ENCODE measurements at regions not wholly inside any gene's neighbourhood (a gene's known extent, or its start where the extent isn't known, plus 50 kb on each side); places are given as distances from the start of the nearest gene placed in this dataset.
"Not testable (repeated sequence)": the region's sequence is repeated elsewhere in the genome, so short reads cannot be mapped to it uniquely, and the experiment has no call there.

DNA sequence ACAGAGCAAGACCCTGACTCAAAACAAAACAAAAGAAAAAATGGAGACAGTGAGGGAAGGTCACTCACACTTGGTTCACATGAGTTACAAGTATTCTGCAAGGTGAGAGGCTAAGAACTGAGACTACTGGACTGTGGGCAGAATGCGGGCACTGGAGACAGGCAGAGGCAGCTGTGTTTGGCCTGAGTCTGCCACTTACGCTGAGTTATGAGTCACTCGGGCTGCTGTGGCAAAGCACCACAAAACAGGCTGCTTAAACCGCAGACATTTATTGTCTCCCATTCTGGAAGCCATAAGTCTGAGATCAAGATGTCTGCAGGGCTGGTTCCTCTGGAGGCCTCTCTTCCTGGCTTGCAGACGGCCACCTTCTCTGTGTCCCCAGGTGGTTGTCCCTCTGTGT lies 122.8 kb downstream of the SHANK2 start:
- FAIRE-seq (peak; percentile 91), DNase-seq (ENCODE audit: low spot score) (peak; percentile 86)

DNA sequence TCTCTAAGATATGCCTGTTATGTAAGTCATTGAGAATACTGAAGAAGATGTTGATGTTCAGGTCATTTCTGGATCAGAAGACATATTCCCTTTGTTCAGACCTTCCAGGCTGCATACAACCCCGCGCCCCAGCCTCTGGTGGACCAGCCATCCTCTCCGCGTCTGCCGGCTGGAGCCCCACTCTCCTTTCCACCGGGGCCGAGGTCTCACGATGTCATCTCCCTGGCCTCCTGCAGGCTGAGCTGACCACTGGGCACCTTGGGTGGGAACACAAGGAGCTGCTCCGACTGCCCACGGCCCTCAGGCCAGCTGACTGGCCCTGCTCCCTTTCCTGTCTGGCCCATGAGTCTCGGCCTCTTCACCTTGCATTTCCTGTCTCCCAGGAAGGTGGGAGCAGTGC lies 124.6 kb downstream of the SHANK2 start:
- peak; percentile 74 for FAIRE-seq

DNA sequence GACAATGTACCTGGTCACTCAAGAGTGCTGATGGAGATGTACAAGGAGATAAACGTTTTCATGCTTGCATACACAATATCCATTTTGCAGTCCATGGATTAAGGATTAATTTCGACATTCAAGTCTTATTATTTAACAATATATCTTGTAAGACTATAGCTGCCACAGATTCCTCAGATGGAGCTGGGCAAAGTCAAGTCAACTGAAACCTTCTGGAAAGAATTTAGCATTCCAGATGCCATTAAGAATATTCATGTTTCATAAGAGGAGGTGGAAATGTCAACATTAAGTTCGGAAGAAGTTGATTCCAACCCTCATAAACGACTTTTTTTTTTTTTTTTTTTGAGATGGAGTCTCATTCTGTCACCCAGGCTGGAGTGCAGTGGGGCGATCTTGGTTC lies 126.0 kb downstream of the SHANK2 start:
- FAIRE-seq; DNase-seq (ENCODE audit: low spot score): not testable (repeated sequence)

More for the DNA sequence above, 124.6 kb downstream of the SHANK2 start:
- no peak for DNase-seq (ENCODE audit: low spot score)

DNA sequence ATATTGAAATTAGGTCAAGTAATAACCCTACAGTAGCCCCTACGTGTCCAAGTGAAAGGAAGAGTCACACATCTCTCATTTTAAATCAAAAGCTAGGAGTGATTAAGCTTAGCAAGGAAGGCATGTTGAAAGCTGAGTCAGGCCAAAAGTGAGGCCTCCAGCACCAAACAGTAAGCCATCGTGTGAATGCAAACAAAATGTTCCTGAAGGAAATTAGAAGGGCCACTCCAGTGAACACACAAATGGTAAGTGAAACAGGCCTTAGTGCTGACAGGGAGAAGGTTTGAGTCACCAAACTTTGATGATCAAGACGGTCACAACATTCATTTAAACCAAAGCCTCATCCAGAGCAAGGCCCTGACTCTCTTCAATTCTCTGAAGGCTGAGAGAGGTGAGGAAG lies 127.2 kb downstream of the SHANK2 start:
- DNase-seq (ENCODE audit: low spot score) (no peak), FAIRE-seq (no peak)

DNA sequence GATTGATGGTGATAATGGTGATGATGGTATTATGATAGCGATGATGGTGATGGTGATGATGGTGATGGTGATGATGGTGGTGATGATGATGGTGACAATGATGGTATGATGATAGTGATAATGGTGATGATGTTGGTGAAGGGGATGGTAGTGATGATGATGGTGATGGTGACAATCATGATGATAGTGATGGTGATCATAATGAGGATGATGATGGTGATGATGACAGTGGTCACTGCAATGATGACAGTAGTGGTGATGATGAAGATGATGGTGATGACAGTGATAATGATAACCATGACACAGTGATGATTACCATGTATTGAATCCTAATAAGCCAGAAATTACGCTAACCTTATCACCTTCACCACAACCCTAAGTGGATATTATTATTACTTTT lies 128.2 kb downstream of the SHANK2 start:
- peak; percentile 99 for FAIRE-seq
- DNase-seq (ENCODE audit: low spot score), result no peak

DNA sequence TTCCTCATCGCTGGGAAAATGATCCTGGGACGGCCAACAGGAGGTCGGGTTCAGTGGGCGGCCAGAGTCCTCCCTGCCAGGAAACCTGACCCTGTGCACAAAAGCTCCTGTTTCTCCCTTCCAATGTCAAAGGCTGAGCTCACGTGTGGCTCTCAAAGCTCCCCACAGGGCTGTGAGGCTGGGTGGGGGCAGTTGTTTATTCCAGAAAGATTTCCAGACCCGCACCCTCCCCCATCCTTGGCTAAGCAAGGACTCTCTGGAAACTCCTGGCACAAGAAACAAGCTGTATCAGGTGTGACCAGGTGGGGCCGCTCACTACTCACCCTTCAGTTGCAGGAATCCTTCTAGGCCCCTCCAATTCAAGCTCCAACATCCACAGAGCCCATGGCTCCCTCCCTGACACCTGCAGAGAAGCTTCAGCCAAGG lies 131.9 kb downstream of the SHANK2 start:
- no peak for DNase-seq (ENCODE audit: low spot score)
- FAIRE-seq, result no peak

DNA sequence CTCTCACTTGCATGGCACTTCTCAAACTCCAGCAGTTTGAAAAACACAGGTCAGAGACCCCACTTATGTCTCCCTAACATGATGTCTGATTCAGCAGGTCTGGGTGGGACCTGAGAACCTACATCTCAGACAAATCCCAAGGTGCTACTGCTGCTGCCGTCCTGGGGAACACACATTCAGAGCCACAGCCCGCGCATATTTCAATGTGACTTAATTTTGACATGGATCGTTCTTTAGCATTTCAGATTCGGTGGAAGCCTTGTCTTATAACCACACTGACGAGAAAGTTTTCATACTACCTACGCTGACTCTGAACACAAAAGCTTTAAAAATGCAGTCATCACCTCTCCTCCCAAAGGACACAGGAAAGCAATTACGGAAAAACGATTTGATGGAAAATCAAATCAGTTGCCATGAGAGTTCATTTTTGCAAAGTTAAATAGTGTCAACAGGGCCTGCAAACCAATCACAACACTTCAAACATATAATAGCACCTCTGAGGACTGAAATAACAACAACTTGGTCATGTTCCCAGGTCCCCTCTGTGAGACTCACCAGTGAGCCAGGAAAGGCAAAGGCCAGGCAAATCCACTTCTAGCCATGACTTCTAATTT lies 132.6 kb downstream of the SHANK2 start:
- DNase-seq (ENCODE audit: low spot score) (no peak), FAIRE-seq (no peak)

DNA sequence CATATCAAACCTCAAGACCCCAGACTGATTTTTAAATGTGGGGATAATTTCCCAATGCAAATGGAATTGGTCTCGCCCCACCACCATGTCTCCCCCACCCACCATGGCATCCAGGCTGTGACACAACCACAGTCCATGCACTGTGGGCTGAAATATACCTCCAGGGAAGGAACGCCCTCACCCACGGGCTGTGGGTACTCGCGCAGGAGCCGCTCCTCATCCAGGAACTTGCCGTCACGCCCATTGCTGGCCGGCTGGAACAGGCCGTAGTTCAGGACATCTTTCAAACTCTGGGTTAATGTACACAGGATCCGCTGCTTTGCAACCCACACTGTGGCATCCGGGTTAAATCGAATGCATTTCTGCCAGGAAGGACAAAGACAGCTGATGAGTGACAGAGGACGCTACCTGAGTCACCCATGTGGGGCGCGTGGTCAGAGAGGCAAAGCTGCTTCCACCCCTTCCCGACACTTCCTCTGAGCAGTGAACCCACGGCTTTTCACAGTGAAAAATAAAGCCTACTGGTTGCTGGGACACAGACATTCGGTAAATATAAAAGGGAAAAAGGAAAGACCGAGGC lies 133.6 kb downstream of the SHANK2 start:
- DNase-seq (ENCODE audit: low spot score) (no peak), FAIRE-seq (no peak)

DNA sequence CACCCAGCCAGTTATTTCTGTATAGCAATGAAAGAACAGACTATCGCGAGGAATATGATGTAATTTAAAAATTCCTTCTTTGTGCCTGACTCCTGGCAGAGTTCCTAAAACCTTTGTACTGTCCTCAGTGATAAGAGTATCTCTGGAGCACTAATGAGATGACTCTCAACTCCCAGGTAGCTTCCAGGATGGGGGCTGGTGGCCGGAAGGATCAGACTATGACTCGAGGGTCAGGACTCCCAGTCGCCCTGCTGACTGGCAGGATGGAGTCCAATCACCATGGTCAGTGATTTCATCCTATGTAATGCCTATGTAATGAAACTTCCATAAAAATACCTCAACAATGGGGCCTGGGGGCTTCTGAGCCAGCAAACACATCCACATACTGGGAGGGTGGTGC lies 135.1 kb downstream of the SHANK2 start:
- DNase-seq (ENCODE audit: low spot score) (no peak), FAIRE-seq (no peak)

DNA sequence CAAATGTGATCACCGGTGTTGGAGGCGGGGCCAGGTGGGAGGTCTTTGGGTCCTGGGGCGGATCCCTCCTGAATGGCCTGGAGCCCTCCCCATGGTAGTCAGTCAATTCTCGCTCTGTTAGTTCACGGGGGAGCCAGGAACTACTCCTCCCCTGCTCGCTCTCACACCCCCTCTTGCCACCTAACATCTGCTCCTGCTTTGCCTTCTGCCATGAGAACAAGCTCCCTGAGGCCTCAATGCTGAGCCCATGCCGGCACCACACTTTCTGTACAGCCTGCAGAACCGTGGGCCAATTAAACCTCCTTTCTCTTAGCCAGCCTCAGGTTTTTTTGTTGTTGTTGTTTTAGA lies 135.7 kb downstream of the SHANK2 start:
- FAIRE-seq, result no peak

DNA sequence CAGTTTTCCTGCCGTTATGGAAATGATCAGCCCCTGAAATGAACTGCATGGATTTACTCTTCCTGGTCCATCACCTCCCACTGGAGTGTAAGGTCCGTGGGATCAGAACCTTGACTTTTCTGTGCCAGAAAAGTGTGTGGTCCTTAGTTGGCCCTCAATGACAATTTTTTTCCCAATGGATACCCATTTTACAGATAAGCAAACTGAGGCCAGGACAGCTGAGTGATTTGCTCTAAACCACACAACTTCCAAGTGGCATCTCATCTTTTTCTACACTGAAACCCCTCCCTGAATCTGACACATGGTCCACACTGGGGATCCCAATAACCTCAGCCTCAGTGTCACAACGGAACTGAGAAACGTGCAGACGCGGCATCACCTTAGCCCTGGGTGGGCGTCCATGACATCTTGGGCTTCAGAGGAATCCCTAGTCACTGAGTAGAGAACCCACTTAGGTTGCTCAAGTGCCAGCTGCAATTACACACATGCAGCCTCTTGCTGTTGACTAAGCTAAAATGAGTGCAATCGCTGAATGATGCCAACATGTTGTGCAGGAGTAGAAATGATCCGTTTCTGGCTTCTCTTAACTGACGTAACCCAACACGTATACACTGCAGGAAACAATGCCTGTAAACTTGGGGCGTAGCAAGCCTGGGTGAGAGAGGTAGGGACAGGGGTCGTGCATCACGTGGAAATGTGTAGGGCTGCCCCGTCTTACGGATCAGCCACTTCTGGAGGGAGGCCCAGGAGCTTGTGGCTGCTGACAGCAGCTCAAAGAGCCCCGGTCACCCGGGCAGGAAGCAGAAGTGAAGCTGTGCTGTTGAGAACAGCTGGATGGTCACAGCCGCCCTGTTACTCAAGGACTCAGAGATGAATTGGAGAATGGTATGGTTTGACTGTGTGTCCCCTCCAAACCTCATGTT lies 136.3 kb downstream of the SHANK2 start:
- DNase-seq (ENCODE audit: low spot score) (no peak), FAIRE-seq (no peak)

More for the DNA sequence above, 135.7 kb downstream of the SHANK2 start:
- DNase-seq (ENCODE audit: low spot score), result no peak

DNA sequence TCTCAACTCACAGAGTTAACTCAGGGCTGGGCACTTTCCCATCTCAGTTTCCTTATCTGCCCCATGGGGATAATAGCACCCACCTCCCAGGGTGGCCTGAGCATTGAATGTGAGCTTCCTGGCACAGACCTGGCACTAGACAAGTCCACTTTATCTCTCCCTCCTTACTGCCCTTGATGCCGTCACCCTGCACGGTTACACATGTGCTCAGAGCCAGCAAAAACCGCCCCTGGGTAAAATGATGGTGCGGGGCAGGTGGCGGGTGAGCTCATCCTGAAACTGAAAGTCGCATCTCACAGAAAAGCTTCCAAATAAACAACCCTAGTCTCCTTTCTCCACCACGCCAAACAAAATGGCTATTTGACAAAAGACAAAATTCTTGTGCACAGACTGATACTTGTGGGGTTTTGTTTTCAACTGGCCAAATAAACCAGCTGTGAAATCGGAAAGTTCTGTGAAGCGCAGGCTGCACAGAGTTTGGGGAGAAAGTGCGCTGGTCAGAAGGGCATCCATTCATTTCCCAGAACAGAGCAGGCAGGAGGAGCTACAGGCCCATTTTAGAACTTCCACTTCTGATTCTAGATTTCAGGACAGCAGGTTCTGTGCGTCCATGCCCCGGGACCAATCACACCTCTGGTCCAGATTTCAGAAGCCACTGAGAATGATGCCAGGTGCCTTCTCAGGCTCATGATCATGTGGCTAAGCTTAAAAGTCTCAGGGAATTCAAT lies 138.1 kb downstream of the SHANK2 start:
- FAIRE-seq, result no peak
- DNase-seq (ENCODE audit: low spot score), result no peak

DNA sequence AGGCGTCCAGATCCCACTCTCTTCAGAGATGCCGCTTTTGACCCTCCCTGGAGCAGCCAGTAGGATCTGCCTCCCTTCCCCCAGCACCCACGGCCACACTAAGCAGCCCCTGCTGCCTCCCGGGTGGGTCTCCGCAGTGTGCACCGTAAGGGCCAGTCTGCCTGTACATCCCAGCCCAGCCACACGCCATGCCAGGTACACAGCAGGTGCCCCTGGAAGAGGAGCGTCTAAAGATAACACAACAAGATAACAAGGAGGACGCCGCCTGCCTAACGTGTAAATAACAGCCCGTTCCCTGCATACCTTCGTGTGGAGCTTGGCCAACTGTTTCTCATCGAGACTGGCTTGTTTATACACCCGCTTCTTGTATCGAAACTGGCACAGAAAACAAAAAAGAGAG lies 139.4 kb downstream of the SHANK2 start:
- FAIRE-seq, result no peak
- no peak for DNase-seq (ENCODE audit: low spot score)

DNA sequence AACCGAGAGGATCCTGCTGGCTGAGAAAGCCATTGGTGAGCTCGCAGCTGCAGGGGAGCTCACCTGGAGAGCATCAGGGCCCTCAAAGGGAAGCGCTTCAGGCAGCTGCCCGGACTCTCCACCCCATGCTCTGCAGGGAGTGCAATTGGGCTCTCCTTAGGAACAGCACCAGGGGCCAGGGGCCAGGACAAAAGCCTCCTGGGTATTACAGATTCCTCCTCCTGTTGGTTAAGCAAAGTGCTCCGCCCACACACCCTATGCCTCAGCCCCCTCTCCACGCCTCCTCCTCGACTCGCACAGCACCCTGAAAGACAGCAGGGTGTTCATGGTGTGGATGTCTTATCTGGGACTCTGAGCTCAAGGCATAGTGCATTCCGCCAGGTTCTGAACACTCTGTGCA lies 139.9 kb downstream of the SHANK2 start:
- no peak for DNase-seq (ENCODE audit: low spot score)
- no peak for FAIRE-seq

DNA sequence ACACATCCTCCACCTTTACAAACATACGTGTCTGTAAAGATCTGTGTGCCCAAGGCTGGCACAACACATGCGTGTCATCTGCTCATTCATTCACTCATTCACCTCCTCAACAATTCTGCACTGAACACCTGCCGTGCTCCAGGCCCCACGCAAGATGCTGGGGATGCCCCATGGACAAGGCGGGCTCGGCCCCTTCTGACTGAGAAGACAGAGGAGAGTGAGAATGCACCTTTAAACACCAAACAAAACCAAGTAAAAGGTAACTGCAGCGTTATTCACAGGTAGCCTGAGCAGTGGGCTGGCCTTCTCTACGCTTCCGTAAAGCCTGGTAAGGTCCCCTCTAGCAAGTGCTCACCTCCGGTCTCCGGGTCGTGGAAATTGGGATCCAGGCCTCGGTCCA lies 142.8 kb downstream of the SHANK2 start:
- FAIRE-seq, result peak; percentile 32
- no peak for DNase-seq (ENCODE audit: low spot score)

DNA sequence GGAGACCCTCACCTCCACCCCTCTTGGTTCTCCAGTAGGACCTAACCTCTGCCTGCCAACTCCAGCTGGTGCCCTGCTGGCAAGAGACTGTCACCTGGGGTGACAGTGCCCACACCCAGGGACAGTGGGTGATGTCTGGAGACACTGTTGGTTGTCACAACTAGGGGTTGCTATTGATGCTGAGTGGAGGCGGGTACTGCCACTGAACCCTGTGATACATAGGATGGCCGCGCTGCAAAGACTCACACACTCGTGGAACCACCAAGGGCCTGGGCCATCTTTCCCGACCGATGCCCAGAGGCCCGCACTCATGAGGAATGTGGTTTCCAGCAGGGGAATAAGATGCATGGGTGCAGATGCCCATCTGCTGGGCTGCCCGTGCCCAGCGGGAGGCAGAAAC lies 143.2 kb downstream of the SHANK2 start:
- FAIRE-seq (no peak), DNase-seq (ENCODE audit: low spot score) (no peak)

DNA sequence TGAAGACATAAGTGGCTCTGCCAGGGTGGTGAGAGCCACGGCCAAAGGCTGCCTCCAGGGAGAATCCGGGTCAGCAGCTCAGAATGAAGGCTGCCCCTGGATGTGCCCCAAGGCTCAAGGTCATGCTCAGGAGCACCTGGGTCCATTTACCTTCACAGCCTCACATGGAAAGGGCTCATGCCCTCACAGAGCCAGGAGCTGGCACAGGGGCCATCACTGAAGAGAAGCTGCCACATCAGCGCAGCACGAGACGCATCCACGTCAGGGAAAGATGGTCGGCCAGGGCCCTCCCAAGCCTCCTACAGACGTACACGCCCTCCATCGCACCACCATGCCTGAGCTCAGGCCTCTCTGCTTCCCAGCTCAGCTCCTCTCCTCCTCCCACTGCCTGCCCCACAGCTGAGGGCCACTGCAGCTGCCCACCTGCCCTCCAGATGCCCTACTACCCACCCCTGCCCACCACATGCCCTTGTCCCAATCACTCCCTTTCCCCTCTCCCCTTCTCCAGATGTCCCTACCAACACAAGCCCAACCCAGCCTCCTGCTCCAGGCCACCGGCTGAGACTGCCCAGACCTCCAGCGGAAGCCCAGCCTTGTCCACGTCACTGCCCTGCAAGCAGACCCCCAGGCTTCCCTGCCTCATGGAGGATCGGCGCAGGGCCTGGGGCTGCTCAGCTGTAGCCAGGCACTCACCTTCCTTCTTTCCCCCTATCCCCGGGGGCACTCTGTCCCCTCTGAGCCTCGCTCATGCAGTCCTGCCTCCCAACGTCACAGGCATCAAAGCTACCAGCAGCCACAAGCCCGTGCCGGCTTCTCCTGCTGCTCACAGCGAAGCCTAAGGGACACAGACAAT lies 144.1 kb downstream of the SHANK2 start:
- FAIRE-seq (no peak), DNase-seq (ENCODE audit: low spot score) (no peak)

DNA sequence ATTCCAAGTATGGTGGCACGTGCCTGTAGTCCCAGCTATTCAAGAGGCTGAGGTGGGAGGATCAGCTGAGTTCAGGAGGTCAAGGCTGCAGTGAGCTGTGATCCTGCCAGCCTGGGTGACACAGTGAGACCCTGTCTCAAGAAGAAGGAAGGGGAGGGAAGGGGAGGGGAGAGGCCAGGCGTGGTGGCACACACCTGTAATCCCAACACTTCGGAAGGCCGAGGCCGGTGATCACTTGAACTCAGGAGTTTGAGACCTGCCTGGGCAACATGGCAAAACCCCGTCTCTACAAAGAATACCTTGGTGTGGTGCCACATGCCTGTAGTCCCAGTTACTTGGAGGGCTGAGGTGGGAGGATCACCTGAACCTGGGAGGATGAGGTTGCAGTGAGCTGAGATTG lies 145.7 kb downstream of the SHANK2 start:
- DNase-seq (ENCODE audit: low spot score), result no peak
- FAIRE-seq, result no peak

DNA sequence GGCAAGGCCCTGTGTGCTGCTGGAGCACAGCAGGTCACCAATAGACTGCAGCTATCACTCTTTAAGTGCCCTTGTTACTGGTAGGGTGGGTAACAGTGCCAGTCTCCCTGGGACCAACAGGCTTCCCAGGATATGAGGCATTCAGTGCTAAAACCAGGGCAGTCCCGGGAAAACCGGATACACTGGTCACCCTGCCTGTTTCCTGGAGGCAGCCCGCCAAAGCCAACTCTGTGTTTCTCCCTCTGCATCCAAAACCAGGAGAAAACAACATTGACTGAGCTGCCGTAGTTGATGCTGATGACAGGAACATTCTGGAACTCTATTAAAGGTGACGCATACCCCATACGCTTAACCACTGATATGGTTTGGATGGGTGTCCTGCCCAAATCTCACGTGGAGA lies 149.1 kb downstream of the SHANK2 start:
- peak; percentile 9 for FAIRE-seq
- no peak for DNase-seq (ENCODE audit: low spot score)

DNA sequence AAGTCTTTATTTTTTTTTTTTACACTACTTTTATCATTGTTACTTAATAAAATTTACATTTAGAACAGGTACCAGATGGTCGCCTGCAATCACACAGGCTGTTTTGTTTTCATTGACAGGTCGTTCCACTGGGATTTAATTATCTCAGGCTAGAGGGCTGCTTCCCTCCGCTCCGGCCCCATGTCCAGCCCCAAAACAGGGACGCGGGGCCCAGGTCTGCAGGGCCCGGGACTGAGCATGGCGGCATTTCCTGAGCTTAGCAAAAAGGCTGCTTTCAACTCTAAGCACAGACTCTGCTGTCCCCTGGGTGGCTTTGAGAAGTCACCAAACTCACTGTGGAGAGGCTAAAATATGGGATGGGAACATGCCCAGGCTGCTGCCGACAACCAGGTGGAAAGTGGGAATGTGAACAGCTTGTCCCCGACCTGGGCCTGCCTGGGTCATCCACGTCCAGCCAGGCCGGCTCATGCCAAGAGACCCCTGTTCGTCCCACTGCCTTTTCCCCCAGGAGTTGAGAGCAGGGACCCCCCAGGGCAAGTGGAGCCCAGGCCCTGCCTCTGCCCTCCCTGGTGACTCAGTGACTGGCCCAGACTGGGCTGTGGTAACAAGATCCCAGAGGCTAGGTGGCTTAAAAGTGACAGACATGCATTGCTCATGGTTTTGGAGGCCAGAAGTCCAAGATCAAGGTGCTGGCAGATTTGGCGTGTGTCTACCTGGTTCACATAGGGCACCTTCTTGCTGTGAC lies 150.0 kb downstream of the SHANK2 start:
- FAIRE-seq, result no peak
- DNase-seq (ENCODE audit: low spot score), result no peak

Measured in urothelium cell line (cell line).